ENCODE measurements at regions not wholly inside any gene's neighbourhood (a gene's known extent, or its start where the extent isn't known, plus 50 kb on each side); places are given as distances from the start of the nearest gene placed in this dataset.
"Not testable (repeated sequence)": the region's sequence is repeated elsewhere in the genome, so short reads cannot be mapped to it uniquely, and the experiment has no call there.

DNA sequence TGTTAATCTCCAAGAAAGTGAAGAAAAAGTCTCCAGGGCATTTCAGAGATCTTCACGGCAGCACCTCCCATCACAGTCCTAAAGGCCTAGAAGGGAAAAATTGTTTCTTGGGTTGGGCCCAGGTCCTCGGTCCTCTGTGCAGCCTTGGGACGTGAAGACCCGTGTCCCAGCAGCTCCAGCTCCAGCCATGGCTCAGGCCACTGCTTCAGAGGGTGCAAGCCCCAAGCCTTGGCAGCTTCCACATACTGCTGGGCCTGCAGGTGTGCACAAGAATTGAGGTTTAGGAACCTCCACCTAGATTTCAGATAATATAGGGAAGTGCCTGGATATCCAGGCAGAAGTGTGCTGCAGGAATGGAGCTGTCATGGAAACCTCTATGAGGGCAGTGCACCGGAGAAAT lies 176.2 kb upstream of the ZNF322 start:
- DNase-seq (ENCODE audit: low spot score in 2 of 2), result not testable (repeated sequence)

DNA sequence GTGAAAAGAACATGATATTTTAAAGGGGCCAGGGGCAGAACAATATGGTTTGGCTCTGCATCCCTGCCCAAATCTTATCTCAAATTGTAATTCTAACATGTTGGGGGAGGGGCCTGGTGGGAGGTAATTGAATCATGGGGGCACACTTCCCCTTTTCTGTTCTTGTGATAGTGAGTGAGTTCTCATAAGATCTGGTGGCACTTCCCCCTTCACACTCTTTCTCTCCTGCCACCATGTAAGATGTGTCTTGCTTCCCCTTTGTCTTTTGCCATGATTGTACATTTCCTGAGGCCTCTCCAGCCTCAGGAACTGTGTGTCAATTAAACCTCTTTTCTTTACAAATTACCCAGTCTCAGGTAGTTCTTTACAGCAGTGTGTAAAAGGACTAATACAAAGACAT lies 177.1 kb upstream of the ZNF322 start:
- in situ Hi-C loops (cut with MboI; ENCODE audit: low sequenced_read_pairs); H3K4me3 ChIP-seq; H3K27me3 ChIP-seq (ENCODE audit: low read depth); H3K4me1 ChIP-seq; DNase-seq (ENCODE audit: low spot score in 2 of 2); H3K9me3 ChIP-seq; H3K36me3 ChIP-seq (replicated peaks): not testable (repeated sequence)

More for the DNA sequence above, 176.2 kb upstream of the ZNF322 start:
- H3K27me3 ChIP-seq (ENCODE audit: low read depth); H3K4me1 ChIP-seq; H3K9me3 ChIP-seq; H3K36me3 ChIP-seq (replicated peaks); H3K4me3 ChIP-seq; in situ Hi-C loops (cut with MboI; ENCODE audit: low sequenced_read_pairs): not testable (repeated sequence)

DNA sequence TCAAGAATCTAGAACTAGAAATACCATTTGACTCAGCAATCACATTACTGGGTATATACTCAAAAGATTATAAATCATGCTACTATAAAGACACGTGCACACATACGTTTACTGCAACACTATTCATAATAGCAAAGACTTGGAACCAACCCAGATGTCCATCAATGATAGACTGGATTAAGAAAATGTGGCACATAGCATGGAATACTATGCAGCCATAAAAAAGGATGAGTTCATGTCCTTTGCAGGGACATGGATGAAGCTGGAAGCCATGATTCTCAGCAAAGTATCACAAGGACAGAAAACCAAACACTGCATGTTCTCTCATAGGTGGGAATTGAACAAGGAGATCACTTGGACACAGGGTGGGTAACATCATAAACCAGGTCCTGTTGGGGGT lies 185.3 kb upstream of the ZNF322 start:
- in situ Hi-C loops (cut with MboI; ENCODE audit: low sequenced_read_pairs), result not testable (repeated sequence)

DNA sequence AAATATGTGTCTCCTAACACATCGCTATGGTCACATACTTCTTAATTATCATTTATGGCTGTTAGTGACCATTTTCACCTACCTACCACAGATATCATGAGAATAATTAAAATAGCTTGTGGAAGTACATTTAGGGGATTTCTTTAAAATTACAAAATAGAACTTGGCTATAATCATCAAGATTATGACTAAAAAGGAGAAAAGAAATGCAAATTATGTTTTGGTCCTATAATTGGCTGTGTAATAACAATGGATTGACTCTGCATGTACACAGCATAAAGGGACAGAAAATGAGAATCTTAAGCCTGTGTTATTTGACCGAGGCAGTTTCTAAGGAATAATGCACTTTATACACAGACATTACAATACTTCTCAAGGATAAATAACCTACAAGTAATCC lies 197.7 kb upstream of the ZNF322 start:
- H3K36me3 ChIP-seq (replicated peaks); H3K27me3 ChIP-seq (ENCODE audit: low read depth); H3K9me3 ChIP-seq; in situ Hi-C loops (cut with MboI; ENCODE audit: low sequenced_read_pairs); H3K4me1 ChIP-seq; DNase-seq (ENCODE audit: low spot score in 2 of 2); H3K4me3 ChIP-seq: not testable (repeated sequence)

More for the DNA sequence above, 185.3 kb upstream of the ZNF322 start:
- not testable (repeated sequence) for H3K4me3 ChIP-seq; H3K36me3 ChIP-seq (replicated peaks); H3K27me3 ChIP-seq (ENCODE audit: low read depth); H3K4me1 ChIP-seq; H3K9me3 ChIP-seq; DNase-seq (ENCODE audit: low spot score in 2 of 2)

DNA sequence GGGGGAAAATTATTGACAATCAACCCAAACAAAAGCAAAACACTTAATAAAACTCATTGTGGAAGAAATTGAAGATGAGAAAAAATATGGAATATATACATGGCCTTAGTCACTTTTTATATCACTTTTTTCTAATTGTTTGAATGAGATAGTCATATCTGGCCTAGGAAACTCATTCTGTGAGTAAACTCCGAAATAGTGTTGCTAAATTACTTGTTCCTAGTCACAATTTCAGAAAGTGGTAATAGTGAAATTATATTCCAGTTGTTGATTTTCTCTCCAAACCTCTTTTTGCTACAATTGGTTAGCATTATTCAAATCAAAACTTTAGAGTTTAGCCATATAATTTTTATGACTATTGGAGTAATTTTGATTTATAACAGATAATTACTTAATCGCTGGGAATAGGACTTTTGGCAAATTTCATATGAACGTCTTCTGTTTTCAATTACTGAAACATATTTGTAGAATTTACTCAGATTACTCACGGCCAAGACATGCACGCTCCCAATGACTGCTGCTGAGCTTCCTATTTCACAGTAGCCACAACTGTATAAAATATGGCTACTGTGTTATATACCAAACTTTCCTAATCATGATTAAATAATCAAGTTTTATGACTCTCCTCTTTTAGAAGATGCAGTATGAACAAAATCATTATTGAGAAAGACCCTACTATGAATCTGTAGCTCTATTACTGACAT lies 199.7 kb upstream of the ZNF322 start:
- DNase-seq (ENCODE audit: low spot score in 2 of 2); H3K4me1 ChIP-seq; H3K36me3 ChIP-seq (replicated peaks); H3K4me3 ChIP-seq; H3K27me3 ChIP-seq (ENCODE audit: low read depth); H3K9me3 ChIP-seq; in situ Hi-C loops (cut with MboI; ENCODE audit: low sequenced_read_pairs): not testable (repeated sequence)

DNA sequence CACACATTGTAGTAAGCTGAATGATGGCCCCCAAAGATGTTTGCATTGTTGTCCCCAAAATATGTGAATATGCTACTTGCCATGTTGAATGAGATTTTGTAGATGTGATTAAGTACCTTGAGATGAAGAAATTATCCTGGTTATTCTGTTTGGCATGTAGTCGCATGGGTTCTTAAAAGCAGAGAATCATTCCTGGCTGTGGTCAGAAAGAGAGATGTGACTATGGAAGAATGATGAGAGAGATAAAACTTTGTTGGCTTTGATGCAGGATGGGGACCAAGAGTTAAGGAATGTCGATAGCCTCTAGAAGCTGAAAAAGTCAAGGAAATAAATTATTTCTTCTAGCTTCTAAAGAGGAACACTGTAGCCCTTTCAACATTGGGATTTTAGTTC lies 200.2 kb upstream of the ZNF322 start:
- H3K36me3 ChIP-seq (replicated peaks); DNase-seq (ENCODE audit: low spot score in 2 of 2); H3K4me3 ChIP-seq; H3K27me3 ChIP-seq (ENCODE audit: low read depth); in situ Hi-C loops (cut with MboI; ENCODE audit: low sequenced_read_pairs); H3K9me3 ChIP-seq; H3K4me1 ChIP-seq: not testable (repeated sequence)

DNA sequence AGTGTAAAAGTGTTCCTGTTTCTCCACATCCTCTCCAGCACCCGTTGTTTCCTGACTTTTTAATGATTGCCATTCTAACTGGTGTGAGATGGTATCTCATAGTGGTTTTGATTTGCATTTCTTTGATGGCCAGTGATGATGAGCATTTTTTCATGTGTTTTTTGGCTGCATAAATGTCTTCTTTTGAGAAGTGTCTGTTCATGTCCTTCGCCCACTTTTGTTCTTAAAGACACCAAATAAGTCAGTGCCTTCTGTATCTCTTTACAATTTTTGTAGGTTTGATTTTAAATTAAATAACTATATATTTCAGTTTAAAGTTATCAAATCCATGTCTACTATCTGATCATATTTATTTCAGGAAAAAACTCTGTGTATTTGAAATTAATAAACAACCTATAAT lies 202.4 kb upstream of the ZNF322 start:
- H3K36me3 ChIP-seq (replicated peaks); in situ Hi-C loops (cut with MboI; ENCODE audit: low sequenced_read_pairs); H3K4me1 ChIP-seq; H3K9me3 ChIP-seq; DNase-seq (ENCODE audit: low spot score in 2 of 2); H3K27me3 ChIP-seq (ENCODE audit: low read depth); H3K4me3 ChIP-seq: not testable (repeated sequence)

DNA sequence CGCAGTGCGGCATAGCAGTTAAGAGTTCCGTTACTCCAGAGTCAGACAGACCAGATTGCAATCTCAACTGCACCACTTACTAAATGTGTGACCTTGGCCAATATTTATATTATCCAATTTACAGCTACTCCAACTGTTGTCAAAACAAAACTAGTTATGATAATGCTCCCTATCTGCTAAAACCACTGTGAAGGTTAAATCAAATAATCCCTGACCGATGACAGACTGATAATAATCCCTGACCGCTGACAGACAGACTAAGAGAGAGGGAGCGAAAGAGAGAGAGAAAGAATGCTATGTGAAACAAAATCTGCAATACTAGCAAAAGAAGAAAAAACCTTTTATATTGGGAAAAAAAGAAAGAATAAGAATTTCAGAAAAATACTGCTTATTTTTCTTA lies 204.1 kb upstream of the ZNF322 start:
- in situ Hi-C loops (cut with MboI; ENCODE audit: low sequenced_read_pairs); H3K4me3 ChIP-seq; H3K4me1 ChIP-seq; H3K9me3 ChIP-seq; H3K36me3 ChIP-seq (replicated peaks); DNase-seq (ENCODE audit: low spot score in 2 of 2); H3K27me3 ChIP-seq (ENCODE audit: low read depth): not testable (repeated sequence)

DNA sequence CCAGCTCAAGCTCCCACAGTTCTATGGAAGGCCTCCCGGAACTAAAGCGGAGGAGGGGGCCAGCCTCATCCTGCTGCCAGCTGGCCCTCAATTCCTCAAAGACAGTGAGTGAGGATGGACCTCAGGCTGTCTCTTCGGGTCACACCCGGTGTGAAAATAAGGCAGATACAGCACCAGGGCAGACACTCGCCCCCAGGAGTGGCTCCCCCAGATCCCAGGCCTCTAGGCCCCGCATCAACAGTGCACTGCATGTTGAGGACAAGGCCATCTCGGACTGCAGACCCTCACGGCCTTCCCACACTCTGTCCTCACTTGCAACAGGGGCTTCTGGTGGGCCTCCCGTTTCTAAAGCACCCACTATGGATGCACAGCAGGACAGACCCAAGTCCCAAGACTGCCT lies 239.2 kb upstream of the ZNF322 start:
- in situ Hi-C loops (cut with MboI; ENCODE audit: low sequenced_read_pairs), result not testable (repeated sequence)

DNA sequence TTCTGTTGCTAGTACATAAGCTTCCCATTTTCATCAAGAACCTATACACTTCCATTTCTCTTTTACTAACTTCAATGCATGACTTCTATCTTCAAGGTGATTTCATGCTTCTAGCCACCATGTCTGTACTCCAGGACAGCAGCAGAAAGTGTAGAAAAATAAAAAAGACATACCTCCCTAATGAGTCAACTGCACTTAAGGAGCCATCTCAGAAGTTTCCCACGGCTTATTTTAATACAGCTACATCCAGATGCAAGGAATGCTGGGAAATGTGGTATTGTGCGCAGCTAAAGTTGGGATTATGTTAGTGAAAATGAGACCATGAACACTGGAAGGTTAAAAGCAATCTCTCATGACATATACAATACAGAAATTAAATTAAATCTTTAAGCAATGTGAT lies 264.7 kb upstream of the ZNF322 start:
- DNase-seq (ENCODE audit: low spot score in 2 of 2); H3K4me3 ChIP-seq; in situ Hi-C loops (cut with MboI; ENCODE audit: low sequenced_read_pairs); H3K9me3 ChIP-seq; H3K27me3 ChIP-seq (ENCODE audit: low read depth); H3K4me1 ChIP-seq; H3K36me3 ChIP-seq (replicated peaks): not testable (repeated sequence)

More for the DNA sequence above, 239.2 kb upstream of the ZNF322 start:
- not testable (repeated sequence) for H3K4me1 ChIP-seq; H3K9me3 ChIP-seq; H3K4me3 ChIP-seq; DNase-seq (ENCODE audit: low spot score in 2 of 2); H3K36me3 ChIP-seq (replicated peaks); H3K27me3 ChIP-seq (ENCODE audit: low read depth)

DNA sequence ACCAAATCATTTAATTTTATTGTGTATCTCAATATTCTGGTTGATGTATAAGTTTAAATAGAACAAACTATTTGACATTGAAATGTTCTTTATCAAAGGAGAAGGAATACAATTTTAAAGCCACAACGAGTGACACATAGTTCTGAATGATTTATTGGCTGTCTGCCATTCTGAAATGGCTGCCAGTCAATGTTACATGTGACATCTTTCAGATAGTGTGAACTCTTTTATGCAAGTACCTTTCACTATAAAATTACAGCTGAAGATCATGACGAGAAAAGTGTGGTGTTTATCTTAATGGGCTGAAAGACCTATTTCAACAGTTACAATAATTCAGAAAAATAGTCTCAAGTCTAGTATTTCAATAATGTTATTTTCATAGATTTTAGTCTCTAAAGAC lies 268.6 kb upstream of the ZNF322 start:
- H3K9me3 ChIP-seq; H3K27me3 ChIP-seq (ENCODE audit: low read depth); DNase-seq (ENCODE audit: low spot score in 2 of 2); H3K4me1 ChIP-seq; in situ Hi-C loops (cut with MboI; ENCODE audit: low sequenced_read_pairs); H3K36me3 ChIP-seq (replicated peaks); H3K4me3 ChIP-seq: not testable (repeated sequence)

DNA sequence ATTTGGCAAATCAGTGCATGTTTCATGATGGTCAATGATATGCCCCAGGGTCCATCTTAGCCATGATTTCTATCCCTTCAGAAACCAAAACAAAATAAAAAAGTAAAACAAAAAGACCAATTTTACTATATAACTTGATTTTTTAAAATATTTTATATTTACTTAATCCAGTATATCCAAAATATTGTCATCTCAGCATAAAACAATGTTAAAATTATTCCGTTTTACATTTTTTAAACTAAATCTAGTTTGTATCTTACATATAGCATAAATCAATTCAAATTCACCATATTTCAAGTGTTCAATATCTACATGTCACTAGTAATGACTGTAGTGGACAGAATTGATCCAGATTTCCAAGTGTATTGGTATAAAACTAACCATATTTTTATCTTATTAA lies 277.7 kb upstream of the ZNF322 start:
- DNase-seq (ENCODE audit: low spot score in 2 of 2); in situ Hi-C loops (cut with MboI; ENCODE audit: low sequenced_read_pairs); H3K4me1 ChIP-seq; H3K9me3 ChIP-seq; H3K36me3 ChIP-seq (replicated peaks); H3K4me3 ChIP-seq; H3K27me3 ChIP-seq (ENCODE audit: low read depth): not testable (repeated sequence)

DNA sequence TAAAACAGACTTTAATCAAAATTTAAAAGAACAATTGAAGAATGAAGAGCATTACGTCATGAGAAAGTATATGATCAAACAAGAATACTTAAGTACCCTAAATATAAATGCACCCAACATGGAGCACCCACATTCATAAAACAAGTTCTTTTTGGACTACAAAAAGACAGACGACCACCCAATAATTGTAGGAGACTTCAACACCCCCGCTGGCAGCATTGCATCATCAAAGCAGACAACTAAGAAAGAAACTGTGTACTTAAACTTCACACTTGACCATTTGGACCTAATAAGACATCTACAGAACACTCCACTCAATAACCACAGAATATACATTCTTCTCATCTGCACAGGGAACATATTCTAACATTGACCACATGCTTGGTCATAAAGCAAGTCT lies 291.7 kb upstream of the ZNF322 start:
- H3K27me3 ChIP-seq (ENCODE audit: low read depth); H3K9me3 ChIP-seq; H3K4me1 ChIP-seq; H3K4me3 ChIP-seq; DNase-seq (ENCODE audit: low spot score in 2 of 2); in situ Hi-C loops (cut with MboI; ENCODE audit: low sequenced_read_pairs); H3K36me3 ChIP-seq (replicated peaks): not testable (repeated sequence)

DNA sequence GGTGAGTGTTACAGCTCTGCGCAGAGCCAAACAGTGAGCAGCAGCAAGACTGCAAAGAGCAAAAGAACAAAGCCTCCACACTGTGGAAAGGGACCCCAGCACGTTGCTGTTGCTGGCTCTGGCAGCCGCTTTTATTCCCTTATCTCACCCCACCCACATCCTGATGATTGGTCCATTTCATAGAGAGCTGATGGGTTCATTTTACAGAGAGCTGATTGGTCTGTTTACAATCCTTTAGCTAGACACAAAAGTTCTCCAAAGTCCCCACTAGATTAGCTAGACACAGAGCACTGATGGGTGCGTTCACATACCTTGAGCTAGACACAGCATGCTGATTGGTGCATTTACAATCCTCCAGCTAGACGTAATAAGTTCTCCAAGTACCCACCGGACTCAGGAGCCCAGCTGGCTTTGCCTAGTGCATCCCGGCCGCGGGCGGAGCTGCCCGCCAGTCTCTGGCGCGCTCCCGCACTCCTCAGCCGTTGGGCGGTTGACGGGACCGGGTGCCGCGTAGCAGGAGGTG lies 291.4 kb upstream of the PRSS16 start:
- peak; percentile 75 to 81 for DNase-seq (ENCODE audit: low spot score in 2 of 2)
- H3K4me1 ChIP-seq; in situ Hi-C loops (cut with MboI; ENCODE audit: low sequenced_read_pairs); H3K36me3 ChIP-seq (replicated peaks); H3K9me3 ChIP-seq; H3K27me3 ChIP-seq (ENCODE audit: low read depth): not testable (repeated sequence)
- H3K4me3 ChIP-seq, result peak overlapping the region; percentile 43

DNA sequence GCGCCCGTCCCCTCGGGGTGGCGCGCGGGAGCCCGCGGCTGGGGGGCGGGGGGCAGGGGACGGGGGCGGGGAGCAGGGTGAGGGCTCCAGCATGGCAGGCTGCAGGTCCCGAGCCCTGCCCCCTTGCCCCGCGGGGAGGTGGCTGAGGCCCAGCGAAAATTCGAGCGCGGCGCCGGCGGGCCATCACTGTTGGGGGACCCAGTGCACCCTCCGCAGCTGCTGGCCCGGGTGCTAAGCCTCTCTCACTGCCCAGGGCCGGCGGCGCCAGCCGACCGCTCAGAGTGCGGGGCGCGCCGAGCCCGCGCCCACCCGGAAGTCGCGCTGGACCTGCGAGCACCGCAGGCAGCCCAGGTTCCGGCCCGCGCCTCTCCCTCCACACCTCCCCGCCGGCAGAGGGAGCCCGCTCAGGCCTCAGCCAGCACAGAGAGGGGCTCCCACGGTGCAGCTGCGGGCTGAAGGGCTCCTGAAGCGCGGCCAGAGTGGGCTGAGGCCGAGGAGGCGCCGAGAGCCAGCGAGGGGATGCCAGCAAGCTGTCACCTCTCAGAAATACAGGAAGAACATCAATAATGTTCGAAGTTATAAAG lies 290.8 kb upstream of the PRSS16 start:
- H3K27me3 ChIP-seq (ENCODE audit: low read depth); H3K4me1 ChIP-seq; H3K9me3 ChIP-seq; in situ Hi-C loops (cut with MboI; ENCODE audit: low sequenced_read_pairs); H3K36me3 ChIP-seq (replicated peaks): not testable (repeated sequence)
- DNase-seq (ENCODE audit: low spot score in 2 of 2), result peak; percentile 33 to 89
- peak overlapping the region; percentile 43 for H3K4me3 ChIP-seq

All from HAP-1 (cell line).